Stimulated activated CD4-positive, alpha-beta T cell treated with anti-CD3 and anti-CD28 coated beads, Interleukin-12 subunit alpha, Interleukin-12 subunit beta, amount 100 ng/mL, for 4 hours (primary cell): ENCODE measurements at regions not wholly inside any gene's neighbourhood (a gene's known extent, or its start where the extent isn't known, plus 50 kb on each side); places are given as distances from the start of the nearest gene placed in this dataset.

Experiments
- DNase-seq: peaks from one replicate; pipeline ENCODE4 v3.0.0-alpha.2; 2020

DNA sequence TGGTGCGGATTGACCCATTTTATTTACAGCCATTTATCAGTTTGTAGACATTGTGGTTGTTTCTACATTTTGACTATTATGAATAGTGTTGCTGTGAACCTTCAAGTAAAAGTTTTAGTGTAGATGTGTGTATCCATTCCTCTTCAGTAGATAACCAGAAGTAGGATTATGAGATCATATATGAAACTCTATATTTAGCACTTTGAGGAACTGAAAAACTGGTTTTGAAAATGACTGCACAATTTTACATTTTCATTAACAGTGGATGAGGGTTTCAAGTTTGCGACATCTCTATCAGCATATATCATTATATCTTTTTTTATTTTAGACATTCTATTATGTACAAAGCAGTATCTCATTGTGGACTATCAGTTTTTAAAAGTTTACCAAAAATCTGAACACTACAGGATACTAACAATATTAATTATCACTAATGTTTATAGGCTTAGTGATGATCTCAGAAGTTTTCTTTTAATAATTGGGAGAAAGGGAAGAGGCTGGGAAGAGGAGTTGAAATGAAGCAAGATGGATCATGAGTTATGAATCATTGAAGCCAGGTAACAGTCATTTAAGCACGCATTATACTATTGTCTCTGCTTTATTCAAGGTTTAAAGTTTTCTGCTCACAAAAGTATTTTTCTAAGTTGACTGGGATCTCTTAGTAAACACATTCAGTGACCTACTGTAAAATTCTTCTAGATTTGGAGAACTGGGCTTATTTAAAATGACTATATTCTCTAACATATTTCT lies 329.0 kb upstream of the LRATD1 start:
- no peak for DNase-seq

GRCh38 chr2:14304326-14304725 lies 328.2 kb upstream of the LRATD1 start:
- no peak for DNase-seq

DNA sequence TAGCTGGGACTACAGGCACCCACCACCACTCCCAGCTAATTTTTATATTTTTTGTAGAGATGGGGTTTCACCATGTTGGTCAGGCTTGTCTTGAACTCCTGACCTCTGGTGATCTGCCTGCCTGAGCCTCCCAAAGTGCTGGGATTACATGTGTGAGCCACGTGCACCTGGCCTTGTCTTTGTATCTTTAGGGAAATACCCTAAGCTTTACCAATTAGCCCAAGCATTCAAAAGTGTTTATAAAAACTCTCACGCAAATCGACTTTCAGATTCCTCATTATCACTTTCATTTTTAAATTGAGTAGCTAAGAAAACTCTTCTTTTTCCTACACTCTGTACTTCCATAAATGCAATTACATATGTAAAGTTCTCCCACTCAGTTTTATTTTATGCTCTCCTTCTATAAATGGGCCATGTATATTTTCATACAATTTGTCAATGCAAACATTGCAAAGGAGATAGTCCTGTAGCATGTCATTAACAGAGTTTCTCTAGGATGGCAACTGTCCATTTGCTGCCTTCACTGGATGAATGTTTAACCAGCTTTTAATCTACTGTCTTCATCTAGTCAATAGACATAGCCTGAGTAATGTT lies 326.2 kb upstream of the LRATD1 start:
- no peak for DNase-seq

DNA sequence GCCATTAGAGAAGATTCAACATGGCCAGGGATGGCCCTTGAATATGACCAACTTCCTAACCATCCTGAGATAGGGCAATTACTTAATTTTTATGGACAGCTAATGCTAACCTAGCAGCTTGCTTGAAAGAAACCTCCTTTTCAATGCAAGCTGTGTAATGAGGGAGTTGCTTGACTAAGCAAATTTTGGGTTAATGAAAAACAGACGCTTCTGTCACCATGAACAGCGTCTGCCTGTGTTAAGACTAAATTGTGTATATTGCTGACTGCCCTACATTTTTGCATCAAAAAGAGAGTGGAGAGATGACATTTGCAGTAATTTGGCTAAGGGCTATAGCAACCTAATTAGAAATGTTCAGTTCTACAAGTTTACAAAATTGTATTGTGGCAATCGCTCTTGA lies 319.2 kb upstream of the LRATD1 start:
- DNase-seq: no peak

DNA sequence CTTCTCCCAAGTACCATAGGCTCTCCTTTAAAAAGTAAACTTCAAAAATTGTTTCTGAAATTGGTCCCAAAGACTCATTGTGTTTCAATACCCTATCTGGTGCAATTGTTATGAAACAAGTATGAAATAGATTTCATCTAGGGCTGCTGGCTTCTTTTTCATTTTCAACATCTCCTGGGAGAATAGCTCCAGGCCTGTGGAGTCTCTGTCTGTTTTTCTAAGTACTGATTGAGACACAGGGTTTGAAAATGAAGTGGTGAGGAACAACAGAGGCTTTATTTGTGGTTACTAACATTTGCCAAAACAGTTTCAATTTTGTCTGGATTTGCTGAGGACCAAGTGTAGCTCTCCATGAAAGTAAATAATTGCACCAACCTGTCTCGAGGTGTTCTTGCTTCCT lies 315.9 kb upstream of the LRATD1 start:
- no peak for DNase-seq

- no peak for DNase-seq
These were observed 311.2 kb upstream of the LRATD1 start for GRCh38 chr2:14321357-14321756.

GRCh38 chr2:14322306-14322705 lies 310.2 kb upstream of the LRATD1 start:
- no peak for DNase-seq

GRCh38 chr2:14324308-14324707 lies 308.2 kb upstream of the LRATD1 start:
- DNase-seq: no peak

- DNase-seq: no peak
These were observed 301.6 kb upstream of the LRATD1 start for GRCh38 chr2:14330884-14331283.

DNA sequence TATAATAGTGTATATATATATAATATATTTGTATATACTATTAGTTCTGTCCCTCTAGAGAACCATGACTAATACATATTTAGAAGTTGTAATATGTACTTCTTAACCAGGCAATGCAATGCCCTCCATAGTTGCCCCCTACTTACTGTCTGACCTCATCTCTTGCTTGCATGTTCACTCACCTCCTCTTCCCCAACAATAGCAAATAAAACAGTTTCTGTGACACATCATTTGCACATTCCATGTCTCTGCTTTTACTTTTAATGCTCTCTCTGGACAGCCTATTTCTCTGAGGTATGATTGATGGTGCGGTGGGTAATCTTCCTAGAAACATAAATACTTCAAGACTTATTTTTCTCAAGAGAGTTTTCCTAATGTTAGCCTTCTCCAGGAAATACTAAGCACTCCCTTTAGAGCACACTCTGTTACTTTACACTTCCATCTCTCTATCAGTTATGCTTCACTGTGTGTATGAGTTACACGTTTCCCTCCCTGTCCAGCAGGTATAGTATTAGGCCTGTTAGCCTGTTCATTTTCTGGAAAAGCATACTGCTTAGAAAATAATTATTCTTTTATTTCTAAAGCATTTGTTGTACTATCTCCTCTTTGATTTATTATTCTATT lies 295.6 kb upstream of the LRATD1 start:
- no peak for DNase-seq

DNA sequence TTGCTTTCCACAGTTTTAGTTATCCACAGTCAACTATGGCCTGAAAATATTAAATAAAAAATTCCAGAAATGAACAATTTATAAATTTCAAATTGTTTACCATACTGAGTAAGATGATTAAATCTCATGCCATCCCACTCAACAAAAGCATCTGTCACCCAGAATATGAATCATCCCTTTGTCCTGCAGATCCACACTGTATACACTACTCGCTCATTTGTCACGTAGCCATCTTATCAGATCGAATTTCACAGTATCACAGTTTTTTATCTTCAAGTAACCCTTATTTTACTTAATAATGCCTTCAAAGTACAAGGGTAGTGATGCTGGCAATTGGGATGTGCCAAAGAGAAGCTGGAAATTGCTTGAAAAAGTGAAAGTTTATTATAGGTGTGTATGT lies 291.8 kb upstream of the LRATD1 start:
- no peak for DNase-seq

DNA sequence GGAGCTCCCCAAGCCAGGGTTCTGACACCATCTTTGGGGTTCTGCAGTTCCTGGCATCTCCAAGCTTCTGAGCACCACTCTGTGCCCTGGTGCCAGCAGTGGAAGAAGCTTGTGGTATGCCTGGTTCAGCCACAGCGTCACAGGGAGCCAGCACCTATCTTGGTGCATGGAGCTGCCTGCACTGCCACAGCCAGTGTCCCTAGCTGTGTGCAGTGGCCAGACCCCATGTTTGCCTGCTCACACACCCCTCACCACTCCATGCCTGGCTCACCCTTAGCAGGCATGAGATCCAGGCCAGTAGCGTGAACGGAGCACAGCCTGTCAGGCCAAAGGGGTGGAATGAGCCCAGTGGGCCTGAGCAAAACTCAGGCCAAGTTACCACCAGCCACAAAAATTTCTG lies 290.2 kb upstream of the LRATD1 start:
- DNase-seq: no peak

- DNase-seq: no peak
These were observed 288.2 kb upstream of the LRATD1 start for GRCh38 chr2:14344355-14344754.

DNA sequence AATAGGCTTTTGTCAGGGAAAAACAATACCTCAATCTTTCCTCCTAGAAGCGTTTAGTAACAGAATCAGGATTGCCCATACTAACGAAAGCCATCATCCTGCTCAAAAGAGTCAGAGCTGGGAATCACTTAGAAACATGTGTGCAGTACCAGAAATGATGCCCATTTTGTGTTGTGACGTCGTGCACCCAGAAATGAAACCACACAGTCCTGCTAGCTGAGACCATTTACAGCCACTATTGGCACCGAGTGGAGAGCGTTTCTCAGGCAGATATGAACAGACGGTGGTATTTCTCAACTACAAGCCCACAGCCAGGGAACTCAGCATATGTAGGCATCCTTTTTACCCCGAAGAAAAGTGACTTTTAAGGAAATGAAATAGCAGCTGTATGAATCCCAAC lies 284.3 kb upstream of the LRATD1 start:
- DNase-seq: no peak

DNA sequence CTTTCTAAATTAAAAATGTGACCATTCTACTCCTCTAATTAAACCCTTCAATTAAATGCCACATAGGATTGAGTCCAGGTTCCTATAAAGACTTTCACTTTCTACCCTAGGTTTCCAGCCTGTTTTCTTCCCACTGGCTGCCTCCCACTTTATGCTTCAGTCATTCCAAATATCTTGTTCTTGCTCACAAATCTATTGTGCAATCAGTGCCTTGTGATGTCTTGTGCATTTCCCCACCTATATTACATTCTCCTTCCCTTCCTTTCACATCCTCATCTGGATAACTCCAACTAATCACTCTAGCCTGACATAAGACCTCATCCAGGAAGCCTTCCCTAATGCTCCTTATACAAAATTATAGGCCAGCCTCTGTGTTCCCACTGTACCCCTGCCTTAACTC lies 281.7 kb upstream of the LRATD1 start:
- no peak for DNase-seq

- DNase-seq: no peak
These were observed 280.4 kb upstream of the LRATD1 start for GRCh38 chr2:14352067-14352466.

GRCh38 chr2:14354231-14354630 lies 278.3 kb upstream of the LRATD1 start:
- no peak for DNase-seq

- no peak for DNase-seq
These were observed 277.4 kb upstream of the LRATD1 start for GRCh38 chr2:14355102-14355501.

DNA sequence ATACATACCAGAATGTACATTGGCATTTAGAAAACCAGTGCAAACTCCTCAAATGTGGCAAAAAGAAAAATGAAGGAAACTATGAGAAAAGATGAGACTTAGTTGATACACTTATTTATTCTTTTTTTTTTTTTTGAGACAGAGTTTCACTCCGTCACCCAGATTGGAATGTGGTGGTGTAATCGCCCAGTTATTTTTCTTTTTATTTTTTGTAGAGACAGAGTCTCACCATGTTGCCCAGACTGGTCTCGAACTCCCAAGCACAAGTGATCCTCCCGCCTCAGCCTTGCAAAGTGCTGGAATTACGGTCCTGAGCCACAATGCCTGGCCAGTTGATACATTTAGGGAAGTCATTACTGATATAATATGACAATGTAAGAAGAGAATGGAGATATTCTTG lies 274.2 kb upstream of the LRATD1 start:
- no peak for DNase-seq

- DNase-seq: no peak
These were observed 273.7 kb upstream of the LRATD1 start for GRCh38 chr2:14358774-14359173.

DNA sequence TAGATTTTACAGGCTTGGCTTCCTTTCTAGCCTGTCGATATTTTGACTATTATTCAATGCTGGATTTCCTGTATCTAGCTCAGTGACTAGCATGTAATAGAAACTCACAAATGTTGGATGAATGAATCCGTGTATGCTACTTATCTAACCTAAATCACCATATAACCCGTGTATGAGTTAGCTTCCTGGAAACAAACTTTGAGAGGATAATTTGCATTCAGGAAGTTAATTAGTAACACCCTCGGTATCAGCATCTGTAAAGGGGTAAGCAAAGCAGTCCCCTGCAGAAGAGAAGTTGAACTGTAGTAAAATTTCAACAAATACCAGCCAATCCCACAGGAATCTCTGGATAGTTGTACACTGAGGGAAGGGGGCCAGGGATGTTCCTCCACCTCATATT lies 269.4 kb upstream of the LRATD1 start:
- DNase-seq: no peak

DNA sequence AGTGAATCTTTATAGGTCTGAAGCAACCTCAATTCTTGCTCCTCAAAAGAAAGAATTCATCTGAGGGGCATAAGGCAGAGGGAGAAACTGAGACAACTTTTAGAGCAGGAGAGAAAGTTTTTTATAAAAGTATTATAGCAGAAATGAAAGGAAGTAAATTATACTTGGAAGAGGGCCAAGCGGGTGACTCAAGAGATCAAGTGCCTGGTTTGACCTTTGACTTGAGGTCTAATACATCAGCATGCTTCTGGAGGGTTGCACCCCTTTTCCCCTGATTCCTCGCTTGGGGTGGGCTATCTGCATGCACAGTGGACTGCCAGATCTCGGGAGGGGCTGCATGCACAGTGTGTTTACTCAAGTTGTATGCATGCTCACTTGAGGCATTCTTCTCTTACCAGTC lies 268.5 kb upstream of the LRATD1 start:
- no peak for DNase-seq

DNA sequence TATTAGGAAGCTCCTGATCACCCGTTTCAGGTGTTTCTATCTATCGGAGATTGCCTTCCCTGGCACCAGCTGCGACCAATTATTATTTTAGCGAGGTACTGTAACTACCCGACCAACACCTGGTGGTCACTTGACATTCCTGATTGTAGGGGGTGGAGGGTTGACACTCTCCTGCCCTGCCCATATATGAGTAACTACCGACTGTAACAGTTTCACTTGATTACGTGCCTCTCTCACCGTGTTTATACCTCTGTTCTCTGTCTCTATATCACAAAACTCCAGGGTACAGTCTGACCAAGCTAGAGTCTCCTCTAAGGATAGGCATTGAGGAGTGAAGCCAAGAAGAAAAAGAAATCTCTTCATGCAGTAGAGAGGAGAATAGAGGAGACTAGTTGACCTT lies 268.0 kb upstream of the LRATD1 start:
- no peak for DNase-seq

DNA sequence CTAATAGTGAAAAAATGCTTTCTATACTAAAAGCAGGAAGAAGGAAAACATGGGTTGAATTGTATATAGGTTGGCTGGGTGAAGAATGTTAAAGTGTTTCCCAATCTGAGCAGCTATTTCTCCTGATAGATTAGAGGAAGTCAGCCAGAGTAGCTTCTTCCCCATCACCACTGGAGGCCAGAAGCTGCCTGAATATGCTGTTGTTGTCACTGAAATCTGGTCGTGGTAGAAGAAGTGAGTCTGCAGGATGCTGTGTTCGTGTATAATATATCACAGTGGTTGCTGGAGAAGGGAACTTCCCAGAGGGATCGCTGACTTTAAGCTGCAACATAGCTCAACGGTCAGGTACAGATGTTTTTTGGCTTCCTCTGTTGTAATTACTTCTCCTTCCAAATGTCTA lies 247.5 kb upstream of the LRATD1 start:
- no peak for DNase-seq

DNA sequence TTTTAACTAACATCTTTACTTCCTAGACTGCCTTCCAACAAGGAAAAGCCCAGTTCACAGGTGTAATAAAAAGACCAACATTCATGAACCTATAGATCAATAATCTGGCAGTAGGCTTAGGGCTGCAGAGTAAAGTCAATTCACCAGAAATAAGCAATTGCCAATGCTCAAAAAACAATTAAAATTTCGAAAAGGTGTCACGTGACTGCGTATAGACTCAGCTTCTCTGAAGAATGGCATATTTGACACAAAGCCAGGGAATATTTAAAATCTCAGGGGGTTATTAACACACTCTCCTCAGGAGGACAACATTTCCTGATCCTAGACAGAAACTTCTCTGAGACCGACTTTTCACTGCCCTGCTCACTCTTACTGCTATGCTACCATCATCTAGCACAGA lies 245.2 kb upstream of the LRATD1 start:
- DNase-seq: no peak
